ENCODE measurements at regions not wholly inside any gene's neighbourhood (a gene's known extent, or its start where the extent isn't known, plus 50 kb on each side); places are given as distances from the start of the nearest gene placed in this dataset.

DNA sequence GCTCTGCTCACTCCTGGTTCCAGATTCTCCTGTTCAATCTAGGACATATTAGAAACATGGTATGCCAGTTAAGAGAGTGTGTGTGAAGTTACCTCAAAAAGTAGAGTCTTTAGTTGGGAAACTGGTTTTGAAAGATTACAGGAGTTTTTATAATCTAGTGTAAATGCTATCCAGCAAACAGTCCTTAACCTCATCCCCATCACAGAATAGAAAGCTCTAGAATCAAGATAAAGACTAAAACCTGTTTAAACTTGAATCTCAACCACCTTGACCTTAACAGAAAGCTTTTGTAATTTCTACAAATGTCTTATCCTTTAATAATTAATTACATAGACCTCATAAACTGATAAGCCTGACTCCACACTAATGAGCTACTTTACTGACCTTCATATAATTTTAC, 1288.7 kb upstream of the SORCS1 start:
- H3K27me3 ChIP-seq (replicated peaks in 1 of 7), result no peaks in the 10 kb centered on the region
- H3K4me1 ChIP-seq, result no peaks in the 10 kb centered on the region
- H3K36me3 ChIP-seq, result no peaks in the 10 kb centered on the region
- TF ChIP-seq, protein P1, sequence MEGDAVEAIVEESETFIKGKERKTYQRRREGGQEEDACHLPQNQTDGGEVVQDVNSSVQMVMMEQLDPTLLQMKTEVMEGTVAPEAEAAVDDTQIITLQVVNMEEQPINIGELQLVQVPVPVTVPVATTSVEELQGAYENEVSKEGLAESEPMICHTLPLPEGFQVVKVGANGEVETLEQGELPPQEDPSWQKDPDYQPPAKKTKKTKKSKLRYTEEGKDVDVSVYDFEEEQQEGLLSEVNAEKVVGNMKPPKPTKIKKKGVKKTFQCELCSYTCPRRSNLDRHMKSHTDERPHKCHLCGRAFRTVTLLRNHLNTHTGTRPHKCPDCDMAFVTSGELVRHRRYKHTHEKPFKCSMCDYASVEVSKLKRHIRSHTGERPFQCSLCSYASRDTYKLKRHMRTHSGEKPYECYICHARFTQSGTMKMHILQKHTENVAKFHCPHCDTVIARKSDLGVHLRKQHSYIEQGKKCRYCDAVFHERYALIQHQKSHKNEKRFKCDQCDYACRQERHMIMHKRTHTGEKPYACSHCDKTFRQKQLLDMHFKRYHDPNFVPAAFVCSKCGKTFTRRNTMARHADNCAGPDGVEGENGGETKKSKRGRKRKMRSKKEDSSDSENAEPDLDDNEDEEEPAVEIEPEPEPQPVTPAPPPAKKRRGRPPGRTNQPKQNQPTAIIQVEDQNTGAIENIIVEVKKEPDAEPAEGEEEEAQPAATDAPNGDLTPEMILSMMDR (IDR thresholded peaks at IDR 0.05 in 8 of 11, conservative IDR thresholded peaks at IDR 0.05 in 3 of 11), result no peak
- no peak for TF ChIP-seq POLR2A (IDR thresholded peaks at IDR 0.05)
- no peak for TF ChIP-seq POLR2AphosphoS5 (IDR thresholded peaks at IDR 0.05)
- no peak for DNase-seq
- no peak overlapping the region for H3K27ac ChIP-seq
- intact Hi-C loops (cut with DNase I; ENCODE audit: low total_unique reads), result no loop called here
- H3K4me3 ChIP-seq, result no peak overlapping the region
- no peaks in the 10 kb centered on the region for H3K9me3 ChIP-seq

DNA sequence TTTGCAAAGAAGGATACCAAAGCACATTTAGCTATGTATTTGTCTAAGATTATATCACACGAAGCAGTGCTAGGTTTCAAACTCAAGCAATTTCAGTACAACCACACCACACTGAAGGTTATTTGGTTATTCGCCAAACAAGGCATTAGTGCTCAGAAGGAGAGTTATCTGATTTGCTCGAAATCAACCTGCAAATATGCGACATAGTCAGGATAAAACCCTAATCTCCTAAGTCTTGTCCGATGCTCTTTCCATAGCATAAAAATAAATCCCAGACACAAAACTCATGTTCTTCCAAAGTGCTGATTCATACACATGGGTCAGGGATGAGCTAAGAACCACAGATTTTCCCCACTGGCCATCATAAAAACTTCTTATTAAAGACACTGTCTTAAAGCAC, 1288.0 kb upstream of the SORCS1 start:
- H3K36me3 ChIP-seq, result no peaks in the 10 kb centered on the region
- intact Hi-C loops (cut with DNase I; ENCODE audit: low total_unique reads), result no loop called here
- no peaks in the 10 kb centered on the region for H3K4me1 ChIP-seq
- H3K27me3 ChIP-seq (replicated peaks in 1 of 7), result no peaks in the 10 kb centered on the region
- H3K4me3 ChIP-seq, result no peak overlapping the region
- H3K9me3 ChIP-seq, result no peaks in the 10 kb centered on the region
- no peak overlapping the region for H3K27ac ChIP-seq
- WGBS, 5 donors, result 90 to 96% (median 94%) methylated on average over 5 of the region's 5 CpGs
- DNase-seq, result no peak
- TF ChIP-seq, protein P1 (IDR thresholded peaks at IDR 0.05 in 8 of 11, conservative IDR thresholded peaks at IDR 0.05 in 3 of 11), result no peak
- no peak for TF ChIP-seq POLR2A (IDR thresholded peaks at IDR 0.05)
- no peak for TF ChIP-seq POLR2AphosphoS5 (IDR thresholded peaks at IDR 0.05)

DNA sequence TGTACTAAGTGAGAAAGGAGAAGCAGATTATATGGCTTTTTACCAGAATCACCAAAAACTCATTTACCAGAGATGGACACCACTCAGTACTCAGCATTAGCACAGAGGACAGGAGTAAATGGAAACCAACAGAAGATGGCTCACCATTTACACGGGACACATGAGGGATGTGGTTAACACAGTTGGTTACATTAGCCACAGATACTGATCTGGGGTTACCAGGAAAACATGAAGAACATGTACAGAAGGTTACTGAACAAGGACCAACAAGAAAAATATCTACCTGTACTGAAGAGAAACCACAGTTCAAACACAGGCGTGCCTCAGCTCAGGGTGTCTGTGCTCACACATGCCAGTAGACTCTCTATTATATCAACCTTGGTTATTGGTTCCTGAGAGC, 1285.8 kb upstream of the SORCS1 start:
- Histone ChIP-seq H3K27me3 (replicated peaks in 1 of 7) (no peaks in the 10 kb centered on the region), H3K4me1 (no peaks in the 10 kb centered on the region), H3K9me3 (no peaks in the 10 kb centered on the region), H3K27ac (no peak overlapping the region), H3K4me3 (no peak overlapping the region), H3K36me3 (no peaks in the 10 kb centered on the region)
- intact Hi-C loops (cut with DNase I; ENCODE audit: low total_unique reads), result no loop called here
- 32 to 54% (median 46%) methylated on average over 2 of the region's 2 CpGs for WGBS, 5 donors
- TF ChIP-seq POLR2A (IDR thresholded peaks at IDR 0.05) (no peak), POLR2AphosphoS5 (IDR thresholded peaks at IDR 0.05) (no peak)
- TF ChIP-seq, protein P1 (IDR thresholded peaks at IDR 0.05 in 8 of 11, conservative IDR thresholded peaks at IDR 0.05 in 3 of 11), result no peak
- DNase-seq, result no peak

DNA sequence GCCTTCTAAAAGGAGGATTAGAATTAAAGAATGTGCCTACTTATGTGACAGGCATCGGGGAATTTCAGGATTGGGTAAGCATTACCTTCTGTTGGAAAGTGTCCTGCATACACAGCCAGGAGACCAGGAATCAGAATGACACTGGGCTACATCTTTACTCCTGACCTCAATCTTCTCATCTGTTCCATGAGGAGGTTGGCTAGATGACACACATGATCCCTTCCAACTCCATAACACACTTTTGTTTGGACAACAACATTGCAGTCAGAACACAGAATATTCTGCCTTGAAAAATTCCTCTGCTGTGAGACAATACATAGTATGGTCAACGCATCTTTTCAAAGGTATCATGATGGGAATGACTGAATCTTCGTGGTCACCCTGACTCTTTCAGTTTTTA, 1281.2 kb upstream of the SORCS1 start:
- H3K36me3 ChIP-seq, result no peaks in the 10 kb centered on the region
- H3K9me3 ChIP-seq, result no peaks in the 10 kb centered on the region
- H3K27me3 ChIP-seq (replicated peaks in 1 of 7), result no peaks in the 10 kb centered on the region
- intact Hi-C loops (cut with DNase I; ENCODE audit: low total_unique reads), result no loop called here
- no peak overlapping the region for H3K4me3 ChIP-seq
- H3K4me1 ChIP-seq, result no peaks in the 10 kb centered on the region
- no peak overlapping the region for H3K27ac ChIP-seq
- WGBS, 5 donors, result 86 to 94% (median 92%) methylated on average over 3 of the region's 3 CpGs
- DNase-seq, result no peak
- TF ChIP-seq, protein P1 (IDR thresholded peaks at IDR 0.05 in 8 of 11, conservative IDR thresholded peaks at IDR 0.05 in 3 of 11), result no peak
- no peak for TF ChIP-seq POLR2AphosphoS5 (IDR thresholded peaks at IDR 0.05)
- no peak for TF ChIP-seq POLR2A (IDR thresholded peaks at IDR 0.05)

Measured in spleen (tissue), 11 donors.